Type B pancreatic cell (in vitro differentiated cells): ENCODE measurements at regions not wholly inside any gene's neighbourhood (a gene's known extent, or its start where the extent isn't known, plus 50 kb on each side); places are given as distances from the start of the nearest gene placed in this dataset.
A peak's percentile ranks its signal among the peaks of the same experiment; 100 is the strongest.

ENCODE experiments used
- DNase-seq: peaks from one replicate; pipeline ENCODE4 v3.0.0; 2021; ENCODE audit warnings: mixed read lengths; ENCODE audit not compliant: unreplicated experiment; ENCODE audit errors: extremely low spot score
- H3K27ac Mint-ChIP-seq: 2 replicates; pipeline ENCODE4 v1.8.0; 2021; ENCODE audit warnings: mild to moderate bottlenecking, mixed read lengths
- H3K27me3 Mint-ChIP-seq: 2 replicates; pipeline ENCODE4 v1.8.0; 2021; ENCODE audit warnings: mixed read lengths
- H3K36me3 Mint-ChIP-seq: 2 replicates; pipeline ENCODE4 v1.8.0; 2021; ENCODE audit warnings: mixed read lengths
- H3K4me1 Mint-ChIP-seq: one replicate; pipeline ENCODE4 v1.8.0; 2021; ENCODE audit warnings: mixed read lengths; ENCODE audit not compliant: unreplicated experiment
- H3K4me3 Mint-ChIP-seq: 2 replicates; pipeline ENCODE4 v1.8.0; 2021; ENCODE audit warnings: mild to moderate bottlenecking, mixed read lengths
- H3K9me3 Mint-ChIP-seq: 2 replicates; pipeline ENCODE4 v1.8.0; 2021; ENCODE audit warnings: mixed read lengths
- CTCF ChIP-seq: fragments of 200-600 bp; sonication (generic); conservative IDR thresholded peaks from 2 replicates; pipeline ENCODE4 v1.5.0; 2021; ENCODE audit warnings: antibody characterized with exemption, mild to moderate bottlenecking

GRCh38 chr1:106555571-106555970, 500.9 kb upstream of the PRMT6 start:
- Mint-ChIP-seq H3K27me3 (no peaks in the 10 kb centered on the region), H3K4me1 (no peaks in the 10 kb centered on the region), H3K9me3 (peaks cover 9% of the 10 kb centered on the region), H3K36me3 (no peaks in the 10 kb centered on the region), H3K4me3 (no peak overlapping the region), H3K27ac (peak overlapping the region; percentile 50)
- no peak for DNase-seq
- no peak for TF ChIP-seq CTCF

- peak overlapping the region; percentile 45 for H3K27ac Mint-ChIP-seq
- H3K9me3 Mint-ChIP-seq: no peaks in the 10 kb centered on the region
- TF ChIP-seq CTCF: no peak
- no peak overlapping the region for H3K4me3 Mint-ChIP-seq
- H3K36me3 Mint-ChIP-seq: no peaks in the 10 kb centered on the region
- peaks cover 7% of the 10 kb centered on the region for H3K4me1 Mint-ChIP-seq
- H3K27me3 Mint-ChIP-seq: no peaks in the 10 kb centered on the region
- DNase-seq: no peak
Measured at GRCh38 chr1:106564192-106564591, 492.3 kb upstream of the PRMT6 start.

DNA sequence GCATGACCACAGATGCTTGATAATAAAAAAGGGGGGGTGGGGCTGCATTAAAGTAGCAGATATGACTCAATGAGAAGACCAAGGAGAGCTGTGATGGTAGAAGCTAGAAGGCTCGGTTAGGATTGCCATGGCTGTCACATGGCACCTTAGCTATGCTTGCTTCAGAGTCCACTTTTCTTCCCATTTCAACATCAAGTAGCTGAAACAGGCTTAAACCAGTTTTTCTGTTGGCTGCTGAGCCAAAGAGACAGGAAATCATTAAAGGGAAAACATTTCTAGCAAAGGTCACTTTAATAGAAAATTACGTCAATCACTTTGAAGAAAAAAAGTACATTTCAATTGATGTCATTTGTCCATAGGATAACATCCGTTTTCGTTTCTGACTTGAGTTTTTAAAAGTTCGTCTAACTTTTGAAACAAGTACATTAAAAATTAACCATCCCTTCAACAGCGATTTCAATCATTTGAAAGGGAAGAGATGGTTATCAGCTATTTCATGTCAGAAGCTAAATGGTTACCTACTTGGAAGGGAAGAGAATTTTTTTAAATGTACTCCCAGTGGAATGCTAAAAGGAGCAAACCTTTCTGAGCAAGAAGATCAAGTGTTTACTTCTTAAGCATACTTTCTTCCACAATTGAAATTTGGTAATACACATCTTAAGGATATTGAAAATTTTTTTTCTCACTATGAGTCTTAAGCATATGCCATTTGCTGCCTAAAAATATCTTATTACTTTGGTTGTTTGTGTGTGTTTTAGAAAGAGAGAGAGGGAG, 488.1 kb upstream of the PRMT6 start:
- Mint-ChIP-seq H3K4me1 (peaks cover 8% of the 10 kb centered on the region), H3K27me3 (no peaks in the 10 kb centered on the region), H3K4me3 (no peak overlapping the region), H3K9me3 (peaks cover 5% of the 10 kb centered on the region), H3K27ac (peak overlapping the region; percentile 37), H3K36me3 (no peaks in the 10 kb centered on the region)
- TF ChIP-seq CTCF: no peak
- no peak for DNase-seq

GRCh38 chr1:106571109-106571508, 485.4 kb upstream of the PRMT6 start:
- no peaks in the 10 kb centered on the region for H3K27me3 Mint-ChIP-seq
- DNase-seq: no peak
- H3K27ac Mint-ChIP-seq: no peak overlapping the region
- peaks cover 8% of the 10 kb centered on the region for H3K4me1 Mint-ChIP-seq
- peaks cover 5% of the 10 kb centered on the region for H3K9me3 Mint-ChIP-seq
- no peak for TF ChIP-seq CTCF
- no peak overlapping the region for H3K4me3 Mint-ChIP-seq
- H3K36me3 Mint-ChIP-seq: no peaks in the 10 kb centered on the region

- Mint-ChIP-seq H3K27ac (no peak overlapping the region), H3K27me3 (no peaks in the 10 kb centered on the region), H3K9me3 (peaks cover 8% of the 10 kb centered on the region), H3K4me1 (no peaks in the 10 kb centered on the region), H3K4me3 (no peak overlapping the region), H3K36me3 (no peaks in the 10 kb centered on the region)
- no peak for TF ChIP-seq CTCF
- no peak for DNase-seq
Measured at GRCh38 chr1:106584107-106584506, 472.4 kb upstream of the PRMT6 start.

DNA sequence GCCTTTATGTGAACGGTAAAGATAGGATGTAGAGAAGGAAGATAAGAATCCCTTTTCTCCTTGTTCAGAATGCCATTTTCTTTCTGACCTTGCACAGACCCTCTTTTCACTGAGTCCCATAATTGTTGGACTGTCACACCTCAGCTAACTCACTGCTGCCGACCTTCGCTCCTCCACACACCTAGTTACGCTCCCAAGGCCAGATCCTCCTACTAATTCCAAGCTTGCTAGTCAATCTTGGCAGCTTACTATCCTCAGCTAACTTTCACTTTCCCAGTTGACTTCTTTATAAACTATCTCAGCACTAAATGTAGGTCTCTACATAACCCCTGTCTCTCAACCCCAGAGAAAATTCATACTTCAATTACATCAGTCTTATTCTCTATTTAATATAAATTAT, 471.8 kb upstream of the PRMT6 start:
- H3K27me3 Mint-ChIP-seq: no peaks in the 10 kb centered on the region
- no peak for DNase-seq
- no peaks in the 10 kb centered on the region for H3K36me3 Mint-ChIP-seq
- H3K4me3 Mint-ChIP-seq: no peak overlapping the region
- TF ChIP-seq CTCF: no peak
- peaks cover 8% of the 10 kb centered on the region for H3K9me3 Mint-ChIP-seq
- no peaks in the 10 kb centered on the region for H3K4me1 Mint-ChIP-seq
- no peak overlapping the region for H3K27ac Mint-ChIP-seq
